HG03469 (cell line): ENCODE measurements at regions not wholly inside any gene's neighbourhood (a gene's known extent, or its start where the extent isn't known, plus 50 kb on each side); places are given as distances from the start of the nearest gene placed in this dataset.

Experiments
- ATAC-seq: cut with Tn5 transposase; IDR thresholded peaks from one replicate; pipeline ENCODE4 v1.9.1; 2021; ENCODE audit warnings: mild to moderate bottlenecking, moderate library complexity, moderate number of reproducible peaks; ENCODE audit not compliant: unreplicated experiment

DNA sequence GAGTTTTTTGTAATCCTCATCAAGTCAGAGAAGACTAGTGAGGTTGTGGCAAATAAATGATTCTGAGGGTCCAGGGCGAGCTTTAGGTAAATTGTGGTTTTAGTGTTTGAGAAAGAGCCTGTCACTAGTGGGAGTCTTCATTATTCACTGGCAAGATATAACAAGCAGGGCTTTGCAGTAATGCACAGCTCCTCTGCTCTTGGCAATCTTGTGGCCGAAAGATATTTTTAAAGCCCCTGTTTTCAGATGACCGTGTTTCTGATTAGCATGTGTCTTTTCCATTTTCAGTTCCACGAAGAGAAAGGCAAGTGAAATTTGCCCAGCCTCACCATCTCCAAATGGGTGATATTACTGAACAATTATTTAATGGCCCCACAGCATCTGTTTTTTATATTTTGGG lies 154.0 kb upstream of the BCL6 start:
- no peak for ATAC-seq

DNA sequence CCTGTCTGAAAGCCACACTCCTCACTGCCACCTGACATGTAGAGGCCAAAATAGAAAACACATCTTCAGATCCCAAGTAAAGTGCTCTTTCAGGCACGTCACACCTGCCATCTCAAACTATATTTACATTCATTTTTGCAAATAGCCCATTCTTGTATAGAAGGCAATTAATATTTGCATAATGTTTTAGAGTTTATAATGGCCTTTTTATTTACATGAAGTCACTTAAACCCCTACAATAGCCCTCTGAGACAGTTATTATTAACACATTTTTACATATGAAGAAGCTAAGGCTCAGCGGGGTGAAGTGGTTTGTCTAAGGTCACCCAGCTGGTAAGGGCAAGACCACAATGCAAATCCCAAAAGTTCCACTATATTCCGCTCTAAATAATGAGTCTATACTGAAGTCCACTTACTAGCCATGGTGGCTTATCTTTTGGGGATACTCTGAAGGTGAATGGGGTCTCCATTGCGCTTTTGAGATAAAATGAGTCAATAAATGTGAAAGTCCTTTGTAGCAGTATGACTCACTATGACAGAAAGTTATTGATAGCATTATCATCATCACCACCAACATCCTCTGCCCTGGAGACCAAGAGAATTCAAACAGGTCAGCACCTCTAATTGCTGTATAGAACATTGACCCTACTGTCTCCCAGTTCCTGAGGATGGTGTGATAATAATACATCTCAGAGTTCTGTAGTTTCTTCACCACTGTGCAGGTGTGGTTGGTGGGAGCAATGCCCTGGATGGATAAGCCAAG lies 155.9 kb upstream of the BCL6 start:
- no peak for ATAC-seq

GRCh38 chr3:187902041-187902471 lies 156.8 kb upstream of the BCL6 start:
- ATAC-seq = no peak

- ATAC-seq = no peak
These were observed 157.7 kb upstream of the BCL6 start for GRCh38 chr3:187902936-187903335.

DNA sequence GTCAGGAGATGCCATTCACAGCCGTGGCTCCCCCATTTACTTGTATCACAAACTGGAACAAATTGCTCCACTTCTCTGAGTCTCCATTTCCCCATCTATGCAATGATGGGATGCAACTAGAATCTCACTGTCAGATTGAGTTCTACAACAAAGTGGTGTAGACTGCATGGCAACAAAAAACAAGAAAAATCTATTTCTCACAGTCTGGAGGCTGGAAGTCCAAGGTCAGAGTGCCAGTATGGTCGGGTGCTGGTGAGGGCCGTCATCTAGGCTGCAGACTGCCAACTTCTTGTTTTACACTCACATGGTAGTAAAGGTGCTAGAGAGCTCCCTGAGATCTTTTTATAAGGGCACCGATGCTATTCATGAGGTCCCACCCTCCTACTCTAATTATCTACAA lies 158.4 kb upstream of the BCL6 start:
- no peak for ATAC-seq

GRCh38 chr3:187906416-187906815 lies 161.1 kb upstream of the BCL6 start:
- ATAC-seq = no peak

DNA sequence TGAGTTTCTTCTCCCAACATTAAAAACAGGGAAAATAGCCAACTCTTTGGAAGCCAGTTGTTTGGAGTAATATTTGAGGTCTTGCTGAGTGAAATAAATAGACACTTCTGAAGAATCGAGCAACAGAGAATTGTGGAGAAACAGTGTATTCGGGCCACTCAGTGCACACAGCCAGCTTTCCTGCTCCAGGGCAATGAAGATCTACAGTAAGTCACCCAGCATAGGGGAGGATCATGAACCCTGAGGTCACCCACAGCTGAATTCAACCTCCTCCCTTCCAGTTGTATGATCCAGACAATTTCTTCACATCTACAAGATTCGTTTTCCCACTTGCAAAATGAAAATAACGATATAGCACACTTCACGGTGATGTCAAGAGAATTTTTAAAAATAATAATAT lies 161.7 kb upstream of the BCL6 start:
- no peak for ATAC-seq

DNA sequence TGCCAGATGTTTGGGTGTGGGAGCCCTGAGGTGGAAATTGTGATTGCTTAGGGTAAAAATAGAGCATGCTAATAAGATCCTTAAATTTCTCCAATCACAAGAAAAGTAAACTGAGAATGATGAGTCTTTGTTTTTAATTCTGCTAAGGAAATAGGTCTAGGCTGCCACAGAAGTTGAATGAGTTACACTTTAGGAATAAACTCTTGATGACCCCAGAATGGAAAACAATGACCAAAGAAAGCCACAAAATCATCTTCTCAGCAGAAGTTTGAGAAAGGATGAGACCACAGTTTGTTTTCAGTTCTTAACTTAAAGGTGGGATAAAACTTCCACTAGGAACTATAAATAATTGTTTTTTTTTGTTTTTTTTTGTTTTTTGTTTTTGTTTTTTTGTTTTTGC lies 164.6 kb upstream of the BCL6 start:
- ATAC-seq = no peak

- ATAC-seq = no peak
These were observed 166.7 kb upstream of the BCL6 start for GRCh38 chr3:187912007-187912406.

GRCh38 chr3:187913617-187914033 lies 168.4 kb upstream of the BCL6 start:
- no peak for ATAC-seq

DNA sequence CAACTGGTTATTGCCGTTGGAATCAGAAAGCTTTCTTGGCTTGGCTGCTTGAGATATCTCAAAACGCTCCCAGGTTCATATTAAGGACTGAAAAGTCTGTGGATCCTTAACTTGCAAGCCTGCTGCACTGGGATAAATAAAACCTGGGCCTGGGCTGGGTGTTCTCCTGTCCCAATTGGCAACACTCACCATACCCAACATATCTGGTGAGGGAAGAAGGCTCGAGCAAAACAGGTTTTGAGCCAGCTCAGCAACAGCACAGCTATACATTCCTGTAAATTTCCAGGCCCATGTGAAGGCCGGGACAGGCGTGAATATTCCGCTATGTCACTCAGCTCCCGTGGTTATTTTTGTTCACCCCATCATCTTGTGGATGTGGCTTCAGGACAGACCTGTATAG lies 169.0 kb upstream of the BCL6 start:
- no peak for ATAC-seq

- no peak for ATAC-seq
These were observed 170.8 kb upstream of the BCL6 start for GRCh38 chr3:187916072-187916471.

- ATAC-seq = no peak
These were observed 172.9 kb upstream of the BCL6 start for GRCh38 chr3:187918081-187918644.

GRCh38 chr3:187919048-187919447 lies 173.8 kb upstream of the BCL6 start:
- peak; percentile 86 for ATAC-seq

DNA sequence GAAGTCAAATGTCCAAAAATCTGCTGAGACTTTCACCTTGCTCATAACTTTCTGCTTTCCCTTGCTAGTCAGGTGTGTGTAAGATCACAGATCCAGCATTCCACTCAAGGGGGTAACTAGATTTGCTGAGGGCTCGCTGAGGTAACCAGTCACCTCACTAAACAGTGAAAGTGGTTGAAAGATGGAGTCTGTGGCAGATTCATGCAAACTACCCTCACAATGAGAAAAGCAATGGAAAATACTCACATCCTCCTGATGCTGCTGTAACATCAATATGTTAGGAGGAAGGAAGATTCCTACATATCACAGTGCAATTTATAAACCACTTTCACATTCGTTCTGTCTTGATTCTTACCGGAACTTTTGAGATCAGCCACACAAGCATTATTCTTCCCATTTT lies 174.3 kb upstream of the BCL6 start:
- ATAC-seq = peak; percentile 26

GRCh38 chr3:187920030-187920429 lies 174.8 kb upstream of the BCL6 start:
- no peak for ATAC-seq

- no peak for ATAC-seq
These were observed 175.6 kb upstream of the BCL6 start for GRCh38 chr3:187920913-187921312.

GRCh38 chr3:187921391-187922074 lies 176.3 kb upstream of the BCL6 start:
- no peak for ATAC-seq

- ATAC-seq = no peak
These were observed 177.6 kb upstream of the BCL6 start for GRCh38 chr3:187922704-187923416.

GRCh38 chr3:187924651-187925050 lies 179.4 kb upstream of the BCL6 start:
- ATAC-seq = no peak

- ATAC-seq = no peak
These were observed 180.1 kb upstream of the BCL6 start for GRCh38 chr3:187925326-187925725.

- no peak for ATAC-seq
These were observed 181.4 kb upstream of the BCL6 start for GRCh38 chr3:187926620-187927019.
